ENCODE measurements at regions not wholly inside any gene's neighbourhood (a gene's known extent, or its start where the extent isn't known, plus 50 kb on each side); places are given as distances from the start of the nearest gene placed in this dataset.

- TF ChIP-seq ZNF274 (IDR thresholded peaks at IDR 0.05; ENCODE audit: low read depth, low read length) = no peak
- TF ChIP-seq SUZ12 (IDR thresholded peaks at IDR 0.05; ENCODE audit: extremely low read depth, insufficient read depth, insufficient read length) = no peak
Measured at GRCh38 chr3:167930453-167930852, 165.3 kb downstream of the GOLIM4 start.

All from NT2/D1 (cell line).